Stimulated activated CD4-positive, alpha-beta T cell treated with anti-CD3 and anti-CD28 coated beads, Interleukin-15, amount 100 ng/mL, for 48 hours (primary cell): ENCODE measurements at regions not wholly inside any gene's neighbourhood (a gene's known extent, or its start where the extent isn't known, plus 50 kb on each side); places are given as distances from the start of the nearest gene placed in this dataset.
"Not testable (repeated sequence)": the region's sequence is repeated elsewhere in the genome, so short reads cannot be mapped to it uniquely, and the experiment has no call there.

Source experiments
- DNase-seq, 2 donors: peaks; one replicate each; pipeline ENCODE4 v3.0.0-alpha.2; 2020; ENCODE audit warnings: low read depth in 2 of 2

DNA sequence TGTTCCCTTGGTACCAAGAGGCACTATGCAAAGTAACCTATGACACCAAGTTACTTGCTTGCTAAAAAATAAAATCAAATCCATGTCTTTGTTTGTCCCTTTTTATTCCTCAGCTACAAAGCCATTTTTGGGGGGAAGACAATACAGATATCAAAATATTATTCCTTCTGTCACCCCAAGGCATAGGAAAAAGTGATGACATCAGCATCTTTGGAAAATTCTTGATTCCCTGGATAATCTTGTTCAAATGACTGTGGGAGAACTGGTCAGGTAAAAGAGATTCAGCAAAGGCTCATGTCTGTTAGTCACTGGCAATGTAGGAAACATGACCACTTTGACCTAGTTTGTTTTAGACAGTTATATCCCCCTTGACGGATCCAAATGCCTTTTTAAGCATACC, 373.1 kb downstream of the MAT2B start:
- no peak for DNase-seq

DNA sequence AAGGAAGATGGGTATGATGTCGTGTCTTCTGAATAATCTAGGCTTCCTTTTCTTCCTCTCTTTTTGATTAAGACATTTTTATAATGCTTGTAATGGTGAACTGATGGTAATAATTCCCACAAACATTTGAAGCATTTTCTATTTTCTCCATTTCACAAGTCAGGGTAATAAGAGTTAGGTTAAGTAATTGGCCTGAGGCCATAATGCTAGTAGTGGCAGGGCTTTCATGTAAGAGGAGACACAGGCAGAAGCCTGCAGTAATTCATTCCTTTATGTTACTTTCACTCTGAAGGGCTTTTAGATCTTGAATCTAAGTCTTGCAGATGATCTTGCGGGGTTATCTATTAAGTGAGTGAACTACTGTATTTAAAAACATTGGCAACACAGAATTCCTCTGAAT, 374.9 kb downstream of the MAT2B start:
- no peak for DNase-seq

DNA sequence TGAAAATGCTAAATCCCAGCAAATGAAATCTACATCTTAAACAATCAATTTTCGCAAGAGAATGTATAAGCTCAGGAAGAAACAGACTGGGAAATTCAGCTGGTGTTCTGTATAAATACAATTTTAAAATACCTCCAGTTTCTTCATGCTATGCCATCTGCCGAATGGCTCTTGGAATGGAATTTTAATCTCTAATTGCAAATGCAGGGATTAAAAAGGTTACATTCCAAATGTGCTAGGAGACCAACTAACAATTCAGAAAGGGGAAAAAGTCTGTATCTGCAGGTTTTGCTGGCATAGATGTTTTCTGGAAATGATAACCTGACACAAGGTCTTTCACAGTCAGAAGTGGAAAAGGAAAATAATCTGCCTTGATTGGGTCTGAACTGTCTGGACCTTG, 379.7 kb downstream of the MAT2B start:
- DNase-seq, result no peak

DNA sequence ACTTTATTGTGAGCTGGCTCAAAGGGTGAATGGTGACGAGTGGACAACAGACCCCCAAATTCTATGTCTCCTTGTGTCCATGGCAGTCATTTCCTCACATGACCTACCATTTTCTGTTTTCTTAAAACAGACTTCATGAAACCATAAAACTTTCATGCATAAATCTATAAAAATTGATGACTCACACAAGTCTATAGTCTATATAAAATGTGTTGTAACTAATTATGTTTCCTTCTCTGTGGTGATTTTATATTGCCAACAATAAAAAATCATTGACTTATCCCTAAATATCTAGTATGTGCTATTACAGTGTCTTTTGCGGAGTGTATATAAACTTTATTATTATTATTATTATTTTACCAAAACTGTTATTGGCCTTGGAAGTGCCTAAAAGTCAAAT, 382.4 kb downstream of the MAT2B start:
- no peak for DNase-seq

DNA sequence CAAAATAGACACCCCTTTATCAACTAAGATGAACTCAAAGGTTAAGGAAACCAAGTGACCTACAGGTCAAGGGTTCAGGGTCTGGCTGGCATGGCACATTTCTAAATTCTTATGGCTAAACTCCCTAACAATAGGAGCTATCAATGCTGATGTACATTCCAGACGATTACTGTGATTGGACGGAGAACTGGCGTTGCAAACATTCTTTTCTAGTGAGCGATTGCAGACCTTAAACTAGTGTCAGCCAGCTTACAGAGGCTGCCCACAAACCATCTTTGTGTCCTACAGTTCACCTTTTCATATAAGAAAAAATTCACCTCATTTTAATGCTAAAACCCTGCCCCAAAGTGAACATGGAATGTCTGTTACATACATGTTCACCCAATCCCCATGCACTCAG, 382.9 kb downstream of the MAT2B start:
- DNase-seq, result no peak

DNA sequence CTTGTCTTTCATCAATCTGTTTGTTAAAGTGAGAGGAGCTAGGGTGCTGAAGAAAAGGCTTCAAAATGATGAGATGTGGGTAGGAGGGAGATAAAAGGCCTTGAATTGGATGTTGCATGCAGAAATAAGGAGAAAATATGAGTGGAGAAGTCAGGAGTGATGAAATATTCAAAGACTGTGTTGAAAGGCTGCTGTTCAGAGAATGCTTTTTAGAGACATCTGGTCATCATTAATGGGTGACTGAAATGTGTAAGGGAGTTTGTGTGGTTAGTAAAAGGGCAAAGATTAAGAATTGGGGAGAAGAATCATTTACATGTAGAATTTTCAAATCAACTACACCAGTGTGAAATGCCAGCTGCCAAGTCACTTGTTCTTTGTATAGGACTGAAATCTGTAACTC, 383.9 kb downstream of the MAT2B start:
- no peak for DNase-seq

DNA sequence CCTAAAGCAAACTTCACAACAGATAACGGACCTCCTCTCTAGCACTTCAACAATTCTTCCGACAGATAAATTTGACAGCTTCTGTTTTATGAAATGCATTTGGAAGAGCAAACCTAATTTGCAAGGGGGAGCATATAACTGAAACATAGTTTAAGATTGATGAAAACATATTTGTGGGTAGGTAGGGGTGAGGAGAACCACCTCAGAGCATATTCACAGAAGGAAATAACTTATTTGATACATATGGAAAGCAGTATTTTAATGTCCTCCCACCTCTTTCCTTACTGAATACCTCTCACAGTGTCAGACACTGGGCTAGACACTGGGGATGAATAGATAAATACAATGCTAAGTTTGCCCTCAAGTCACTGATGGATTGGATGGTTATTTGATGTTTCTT, 384.8 kb downstream of the MAT2B start:
- DNase-seq, result no peak

DNA sequence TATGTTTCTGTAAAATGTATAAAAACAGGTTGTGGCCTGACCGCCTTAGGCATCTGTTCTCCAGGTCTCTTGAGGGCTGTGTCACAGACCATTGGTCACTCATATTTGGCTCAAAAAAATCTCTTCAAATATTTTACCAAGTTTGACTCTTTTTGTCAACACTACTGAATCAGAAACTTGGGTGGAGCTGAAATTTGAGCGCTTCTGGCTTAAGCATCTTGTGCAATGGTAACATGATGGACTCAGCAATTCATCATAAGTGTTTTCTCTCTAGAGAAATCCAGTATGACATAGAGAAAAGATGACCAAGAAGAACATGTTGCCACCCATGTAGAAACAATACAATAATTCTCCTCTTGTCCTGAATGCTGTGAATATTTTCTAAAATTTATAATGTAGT, 387.9 kb downstream of the MAT2B start:
- DNase-seq, result no peak

DNA sequence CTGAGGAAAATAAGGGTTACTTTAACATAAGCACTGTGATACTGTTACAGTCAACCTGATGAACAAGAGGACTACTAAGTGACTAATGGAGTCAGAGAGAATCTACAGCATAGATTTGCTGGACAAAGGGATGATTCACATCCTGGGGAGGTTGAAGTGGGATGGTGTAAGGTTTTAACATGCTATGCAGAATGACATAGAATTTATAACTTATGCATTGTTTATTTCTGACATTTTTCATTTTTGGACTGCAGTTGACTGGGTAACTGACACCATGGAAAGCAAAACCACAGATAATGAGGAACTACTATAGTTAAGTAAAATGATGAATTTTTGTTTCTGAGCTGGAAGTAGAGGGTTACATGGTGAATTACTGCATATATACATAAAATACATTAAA, 389.2 kb downstream of the MAT2B start:
- no peak for DNase-seq

DNA sequence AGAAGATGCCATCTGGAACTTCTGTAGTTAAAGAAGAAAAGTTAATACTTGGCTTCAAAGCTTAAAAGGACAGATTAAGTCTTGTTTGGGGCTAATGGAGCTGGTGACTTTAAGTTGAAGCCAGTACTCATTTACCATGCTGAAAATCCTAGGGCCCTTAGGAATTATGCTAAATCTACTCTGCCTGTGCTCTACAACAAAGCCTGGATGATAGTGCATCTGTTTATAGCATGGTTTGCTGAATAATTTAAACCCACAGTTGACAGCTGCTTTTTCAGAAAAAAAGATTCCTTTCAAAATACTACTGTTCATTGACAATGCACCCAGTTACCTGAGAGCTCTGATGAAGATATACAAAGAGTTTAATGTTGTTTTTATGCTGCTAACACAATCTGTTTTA, 393.5 kb downstream of the MAT2B start:
- DNase-seq, result no peak

DNA sequence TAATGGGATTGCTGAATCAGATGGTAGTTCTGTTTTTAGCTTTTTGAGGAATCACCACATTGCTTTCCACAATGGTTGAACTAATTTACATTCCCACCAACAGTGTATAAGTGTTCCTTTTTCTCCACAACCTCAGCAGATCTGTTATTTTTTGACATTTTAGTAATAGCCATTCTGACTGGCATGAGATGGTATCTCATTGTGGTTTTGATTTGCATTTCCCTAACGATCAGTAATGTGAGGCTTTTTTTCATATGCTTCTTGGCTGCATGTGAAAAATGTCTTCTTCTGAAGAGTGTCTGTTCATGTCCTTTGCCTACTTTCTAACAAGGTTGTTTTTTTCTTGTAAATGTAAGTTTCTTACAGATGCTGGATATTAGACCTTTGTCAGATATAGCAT, 402.4 kb downstream of the MAT2B start:
- not testable (repeated sequence) for DNase-seq

DNA sequence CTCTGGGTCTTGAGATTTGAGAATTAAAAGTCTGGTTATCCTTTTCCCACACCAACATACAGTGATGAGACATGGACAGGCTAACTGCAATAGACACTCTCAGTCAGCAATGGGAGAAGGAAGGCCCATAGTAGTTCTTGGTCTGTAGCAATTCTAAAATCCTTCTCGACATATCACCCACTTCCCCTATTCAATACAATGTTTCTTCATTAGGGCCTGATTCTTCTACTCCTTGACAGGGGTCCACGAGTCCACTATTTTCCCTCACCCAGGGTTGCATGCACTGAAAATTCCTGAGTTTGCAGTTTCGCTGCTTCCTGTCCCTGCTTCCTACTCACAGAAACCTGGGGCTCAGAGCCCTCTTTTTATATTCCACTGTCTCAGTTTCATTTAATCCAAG, 402.8 kb downstream of the MAT2B start:
- DNase-seq, result no peak

DNA sequence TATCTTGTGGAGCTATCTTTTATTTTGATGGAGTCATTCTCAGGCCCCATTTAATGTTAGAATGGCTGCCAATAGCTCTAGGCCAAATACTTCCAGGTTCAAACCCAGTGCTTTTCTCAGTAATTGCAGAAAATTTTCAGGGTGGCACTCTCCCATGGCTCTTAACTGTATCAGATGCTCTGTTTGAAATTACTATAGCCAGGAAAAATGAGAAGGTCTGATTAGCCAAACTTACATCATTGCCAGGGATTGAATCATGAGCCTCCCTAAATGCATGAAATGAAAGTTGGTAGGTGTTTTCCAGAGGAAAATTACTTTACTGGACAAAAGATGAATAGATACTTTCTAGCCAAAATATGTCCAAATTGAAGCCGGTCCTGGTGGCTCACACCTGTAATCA, 404.8 kb downstream of the MAT2B start:
- DNase-seq, result no peak

DNA sequence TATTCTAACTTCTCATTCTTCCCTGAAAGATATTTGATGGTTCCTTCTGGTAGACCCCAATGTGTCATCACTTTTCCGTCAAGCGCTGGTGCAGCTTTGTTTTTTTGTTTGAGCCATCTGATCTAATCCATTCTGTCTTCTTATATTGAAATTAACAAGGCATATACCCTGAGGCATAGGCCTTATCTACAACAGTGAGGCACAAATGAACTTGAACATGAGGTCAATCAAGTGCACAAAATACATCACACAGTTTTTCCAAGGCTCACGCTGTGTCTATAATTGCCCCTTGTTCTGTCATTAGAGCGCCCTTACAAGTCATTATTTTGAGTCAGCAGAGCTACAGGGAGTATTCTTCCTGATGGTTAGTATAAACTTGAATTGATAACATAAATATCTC, 406.6 kb downstream of the MAT2B start:
- DNase-seq, result no peak

DNA sequence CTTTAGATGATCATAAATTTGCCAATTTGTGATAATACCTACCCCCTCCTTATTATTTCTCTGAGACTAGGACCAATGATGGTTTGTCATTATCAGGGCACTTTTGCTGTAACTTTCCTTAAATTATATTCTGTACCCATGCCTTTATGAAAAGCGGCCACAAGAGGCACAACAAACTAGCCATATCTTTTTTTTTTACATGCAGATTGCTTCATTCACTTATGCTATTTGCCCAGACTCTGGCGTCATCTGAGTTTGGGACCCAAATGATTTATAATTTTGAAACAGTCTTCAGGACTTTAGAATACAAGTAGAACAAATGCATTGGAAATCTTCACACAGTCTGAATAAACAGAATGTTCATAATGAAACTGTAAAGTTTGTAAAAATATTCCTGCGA, 408.1 kb downstream of the MAT2B start:
- DNase-seq, result no peak

DNA sequence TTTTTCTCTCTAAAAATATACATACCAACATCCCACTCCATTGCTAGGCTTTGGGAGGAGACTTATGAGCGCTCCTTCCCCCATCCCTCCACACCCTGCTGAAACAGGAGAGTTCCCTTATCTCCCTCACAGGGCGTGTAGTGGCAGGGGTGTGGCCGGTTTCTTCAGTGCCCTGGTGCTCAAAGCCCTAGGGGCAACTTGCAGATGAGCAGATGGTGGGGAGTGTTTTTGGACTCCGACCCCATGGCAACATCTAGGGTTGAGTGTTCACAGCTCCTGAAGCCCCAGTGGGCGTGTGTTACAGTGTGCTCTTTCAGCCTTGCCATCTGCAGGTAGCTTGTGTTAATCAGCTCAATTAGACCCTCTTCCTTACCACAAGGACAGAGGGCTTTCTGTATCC, 409.5 kb downstream of the MAT2B start:
- DNase-seq, result no peak

DNA sequence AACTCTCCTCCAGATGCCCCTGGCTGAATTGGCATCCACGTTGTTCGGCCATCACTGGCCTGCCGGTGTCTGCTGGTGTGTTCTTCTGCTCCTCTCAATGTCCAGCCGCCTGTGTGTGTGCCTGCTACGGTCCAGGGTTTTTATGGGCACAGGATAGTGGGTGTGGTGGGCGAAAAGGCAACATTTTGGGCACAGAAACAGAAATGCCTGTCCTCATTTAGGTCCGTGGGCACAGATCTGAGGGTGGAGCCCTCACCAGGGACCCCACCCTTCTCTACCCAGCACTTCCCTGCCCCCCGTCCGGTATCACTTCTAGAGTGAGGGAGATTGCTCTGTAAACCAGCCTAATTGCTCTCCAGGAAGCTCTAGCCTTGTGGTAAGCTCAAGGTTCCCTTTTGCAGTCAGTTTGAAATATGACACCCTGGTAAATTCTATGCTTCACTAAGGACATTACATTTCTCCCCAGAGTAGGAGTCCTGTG, 410.1 kb downstream of the MAT2B start:
- DNase-seq, result no peak

DNA sequence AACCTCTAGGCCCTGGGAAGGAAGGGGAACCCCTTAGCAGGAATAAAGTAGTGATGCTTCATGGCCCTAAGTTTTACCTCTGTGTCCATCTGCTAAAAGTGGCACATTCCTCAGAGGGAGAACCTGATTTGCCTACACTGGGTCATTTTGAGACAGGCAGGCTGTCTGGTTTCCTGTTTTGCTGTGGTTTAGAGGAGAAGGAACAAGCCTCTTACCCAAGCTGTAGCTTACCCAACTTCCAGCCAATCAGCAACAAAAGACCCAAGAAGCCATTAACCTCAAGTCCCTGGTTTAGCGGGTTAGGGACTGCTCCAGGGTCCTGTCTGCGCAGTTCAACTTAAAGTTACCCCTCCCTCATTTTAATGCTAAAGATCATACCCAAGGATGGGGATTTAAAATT, 411.0 kb downstream of the MAT2B start:
- DNase-seq, result no peak

DNA sequence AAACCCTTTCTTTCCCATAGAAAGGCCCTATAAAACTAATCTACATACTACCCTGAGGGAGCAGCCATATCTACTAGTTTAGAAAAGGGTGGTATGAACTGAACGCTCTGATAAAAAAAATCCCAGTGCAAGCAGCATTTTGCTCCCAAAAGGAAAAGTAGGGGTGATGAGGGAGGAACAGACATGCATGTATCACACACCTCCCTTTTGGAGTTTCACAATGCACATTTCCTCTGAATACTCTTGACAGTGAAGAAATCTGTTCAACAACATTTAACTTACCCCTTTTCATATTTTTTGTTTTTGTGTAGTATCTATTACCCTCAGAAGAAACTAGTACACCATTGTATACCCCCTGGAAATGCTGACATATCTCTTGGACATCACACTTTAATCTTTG, 411.4 kb downstream of the MAT2B start:
- DNase-seq, result no peak

DNA sequence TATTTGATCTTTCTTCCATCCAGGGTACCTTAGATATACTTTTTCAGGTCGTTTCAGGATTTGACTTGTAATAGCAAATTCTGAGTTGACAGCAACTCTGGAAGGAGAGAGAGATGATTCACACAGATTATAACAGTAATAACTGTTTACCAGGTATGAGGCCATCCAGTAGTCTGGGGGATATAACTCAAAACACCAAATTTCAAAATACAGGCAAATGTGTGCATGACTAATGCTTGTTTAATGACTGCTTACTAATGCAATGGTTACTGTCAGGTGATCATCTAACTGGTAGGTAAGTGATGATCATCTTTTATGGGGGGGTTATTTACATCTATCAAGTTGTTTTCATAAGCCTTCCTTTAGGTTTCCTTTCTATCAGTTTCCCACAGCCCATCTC, 412.3 kb downstream of the MAT2B start:
- no peak for DNase-seq

DNA sequence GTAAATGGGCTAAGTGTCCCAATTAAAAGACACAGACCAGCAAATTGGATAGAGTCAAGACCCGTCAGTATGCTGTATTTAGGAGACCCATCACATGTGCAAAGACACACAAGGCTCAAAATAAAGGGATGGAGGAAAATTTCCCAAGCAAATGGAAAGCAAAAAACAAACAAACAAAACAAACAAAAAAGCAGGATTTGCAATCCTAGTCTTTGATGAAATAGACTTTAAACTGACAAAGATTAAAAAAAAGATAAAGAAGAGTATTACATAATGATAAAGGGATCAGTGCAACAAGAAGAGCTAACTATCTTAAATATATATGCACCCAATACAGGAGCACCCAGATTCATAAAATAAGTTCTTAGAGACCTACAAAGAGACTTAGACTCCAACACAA, 429.6 kb downstream of the MAT2B start:
- not testable (repeated sequence) for DNase-seq

DNA sequence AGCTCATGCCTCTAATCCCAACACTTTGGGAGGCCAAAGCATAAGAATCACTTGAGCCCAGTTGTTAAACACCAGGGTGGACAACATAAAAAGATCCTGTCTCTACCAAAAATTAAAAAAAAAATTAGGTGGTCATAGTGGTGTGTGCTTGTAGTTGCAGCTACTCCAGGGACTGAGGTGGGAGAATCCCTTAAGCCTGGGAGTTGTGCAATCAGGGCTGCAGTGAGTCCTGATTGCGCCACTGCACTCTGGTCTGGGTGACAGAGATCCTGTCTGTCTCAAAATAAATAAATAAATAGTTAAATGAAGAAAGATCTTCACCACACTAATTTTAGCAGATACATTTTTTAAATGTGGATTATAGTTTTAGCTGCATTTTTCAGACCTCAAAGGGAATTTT, 433.2 kb downstream of the MAT2B start:
- DNase-seq, result no peak

DNA sequence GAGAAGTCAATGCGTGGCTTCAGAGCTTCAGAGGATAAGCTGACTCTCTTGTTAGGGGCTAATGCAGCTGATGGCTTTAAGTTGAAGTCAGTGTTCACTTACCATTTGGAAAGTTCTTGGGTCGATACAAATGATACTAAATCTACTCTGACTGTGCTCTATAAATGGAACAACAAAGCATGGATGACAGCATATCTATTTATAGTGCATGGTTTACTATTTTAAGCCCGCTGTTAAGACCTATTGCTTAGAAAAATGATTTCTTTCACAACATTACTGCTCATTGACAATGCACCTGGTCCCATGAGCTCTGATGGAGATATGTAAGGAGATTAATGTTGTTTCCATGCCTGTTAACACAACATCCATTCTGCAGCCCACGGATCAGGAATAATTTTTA, 435.7 kb downstream of the MAT2B start:
- no peak for DNase-seq

DNA sequence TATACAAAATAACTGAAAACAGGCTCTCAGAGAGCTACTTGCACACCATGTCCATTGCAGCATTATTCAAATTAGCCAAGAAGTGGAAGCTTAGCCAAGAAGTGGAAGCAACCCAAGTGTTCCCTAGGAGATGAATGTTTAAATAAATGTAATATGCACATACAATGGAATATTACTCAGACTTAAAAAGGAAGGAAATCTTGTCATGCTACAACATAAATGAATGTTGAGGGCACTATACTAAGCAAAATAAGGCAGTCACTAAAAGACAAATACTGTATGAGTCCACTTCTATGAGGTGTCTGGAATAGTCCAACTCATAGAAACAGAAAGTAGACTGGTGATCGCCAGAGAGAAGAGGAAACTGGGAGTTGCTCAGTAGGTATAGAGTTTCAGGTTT, 438.1 kb downstream of the MAT2B start:
- DNase-seq, result no peak

DNA sequence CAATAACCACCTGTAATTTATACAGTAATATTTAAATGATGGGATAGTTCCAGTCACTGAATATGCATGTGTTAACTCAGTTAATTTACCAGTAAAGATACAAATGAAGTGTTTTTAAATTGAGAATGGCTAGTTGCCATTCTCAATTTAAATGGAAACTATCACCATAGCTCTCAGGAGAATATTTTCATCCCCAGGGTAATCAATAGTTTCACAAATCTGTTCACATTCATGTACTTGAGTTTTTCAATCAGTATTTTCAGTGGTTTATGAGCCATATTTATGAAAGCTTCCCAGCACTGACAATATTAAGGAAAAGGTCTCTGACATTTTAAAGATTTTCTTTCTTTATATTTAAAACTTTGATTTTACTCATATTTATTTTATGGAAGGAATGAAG, 439.3 kb downstream of the MAT2B start:
- DNase-seq, result no peak
